ENCODE measurements at regions not wholly inside any gene's neighbourhood (a gene's known extent, or its start where the extent isn't known, plus 50 kb on each side); places are given as distances from the start of the nearest gene placed in this dataset.
A peak's percentile ranks its signal among the peaks of the same experiment; 100 is the strongest.

- DNase-seq (ENCODE audit: low read depth) = no peak
Observed at GRCh38 chr13:84296401-84296800, 414.1 kb upstream of the SLITRK1 start.

- no peak for DNase-seq (ENCODE audit: low read depth)
Observed at GRCh38 chr13:84294576-84294975, 412.3 kb upstream of the SLITRK1 start.

DNA sequence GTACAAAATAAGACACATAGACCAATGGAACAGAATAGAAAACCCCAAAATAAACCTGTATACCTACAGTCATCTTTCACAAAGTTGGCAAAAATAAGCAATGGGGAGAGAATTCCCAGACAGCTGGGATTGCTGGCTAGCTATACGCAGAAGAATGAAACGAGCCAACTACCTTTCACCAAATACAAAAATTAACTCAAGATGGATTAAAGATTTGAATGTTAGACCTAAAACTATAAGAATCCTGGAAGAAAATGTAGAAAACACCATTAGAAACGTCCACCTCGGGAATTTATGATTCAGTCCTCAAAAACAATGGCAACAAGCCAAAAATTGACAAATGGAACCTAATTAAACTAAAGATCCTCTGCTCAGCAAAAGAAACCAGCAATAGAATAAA is 408.1 kb upstream of the SLITRK1 start:
- no peak for DNase-seq (ENCODE audit: low read depth)

DNA sequence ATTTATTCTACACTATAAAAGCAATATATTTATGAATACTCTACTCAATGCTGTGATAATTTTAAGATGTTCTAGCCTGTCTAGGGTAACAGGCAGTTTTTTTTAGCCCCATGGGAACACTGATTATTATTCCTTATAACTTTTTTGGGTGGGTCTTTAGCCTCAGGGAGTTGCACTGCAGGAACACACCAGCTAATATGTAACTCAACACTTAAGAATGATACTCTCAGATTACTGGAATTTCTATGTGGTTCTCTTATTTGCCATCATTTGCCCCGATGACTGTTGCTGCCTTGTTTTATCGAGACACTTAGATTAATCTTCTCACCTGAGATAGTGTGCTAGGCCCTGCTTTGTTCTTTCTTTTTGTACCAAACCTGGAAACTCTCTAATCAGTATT is 396.9 kb upstream of the SLITRK1 start:
- DNase-seq (ENCODE audit: low read depth) = no peak

DNA sequence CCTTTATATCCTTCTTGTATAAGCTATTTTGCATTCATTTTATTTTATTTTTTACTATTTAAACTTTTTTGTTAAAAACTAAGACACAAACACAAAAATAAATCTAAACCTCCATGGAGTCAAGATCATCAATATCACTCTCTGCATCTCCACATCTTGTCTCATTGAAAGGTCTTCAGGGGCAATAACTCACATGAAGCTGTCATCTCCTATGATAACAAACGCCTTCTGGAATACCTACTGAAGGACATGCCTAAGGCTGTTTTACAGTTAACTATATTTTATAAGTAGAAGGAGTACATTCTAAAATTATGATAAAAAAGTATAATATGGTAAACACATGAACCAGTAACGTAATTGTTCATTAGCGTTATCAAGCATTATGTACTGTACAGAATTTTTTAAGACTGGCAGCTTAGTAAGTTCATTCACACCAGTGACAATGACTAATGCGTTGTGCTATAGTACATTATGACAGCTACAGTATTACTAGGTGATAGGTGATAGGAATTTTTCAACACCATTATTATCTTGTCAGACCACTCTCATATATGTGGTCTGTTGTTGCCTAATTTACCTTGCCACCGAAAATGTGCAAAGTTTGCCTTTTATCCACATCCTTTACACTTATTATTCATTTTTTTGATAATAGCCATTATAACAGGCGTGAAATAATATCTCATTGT is 390.7 kb upstream of the SLITRK1 start:
- no peak for DNase-seq (ENCODE audit: low read depth)

DNA sequence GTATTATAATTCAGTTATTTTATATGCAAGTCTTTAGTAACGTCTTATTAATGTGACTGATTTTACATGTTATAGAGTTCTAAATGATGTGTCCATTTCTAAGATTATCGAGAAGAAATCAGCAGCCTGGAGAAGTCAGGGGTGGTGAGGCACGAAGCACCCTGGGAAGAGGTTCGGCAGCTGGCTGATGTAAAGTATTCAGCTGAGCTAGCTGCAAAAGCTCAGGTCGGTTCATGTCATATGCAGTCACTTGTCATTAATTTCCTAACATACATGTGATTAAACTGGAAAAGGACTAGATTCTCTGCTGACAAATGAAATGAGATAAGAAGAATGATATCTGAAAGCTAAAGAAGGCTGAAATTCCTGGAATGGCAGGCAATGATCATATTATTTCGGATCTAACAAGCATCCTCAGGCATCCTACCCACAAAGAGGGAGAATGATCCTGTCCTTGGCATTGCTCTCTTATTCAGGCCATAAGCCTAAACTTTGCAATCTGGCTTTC is 383.0 kb upstream of the SLITRK1 start:
- DNase-seq (ENCODE audit: low read depth) = no peak

DNA sequence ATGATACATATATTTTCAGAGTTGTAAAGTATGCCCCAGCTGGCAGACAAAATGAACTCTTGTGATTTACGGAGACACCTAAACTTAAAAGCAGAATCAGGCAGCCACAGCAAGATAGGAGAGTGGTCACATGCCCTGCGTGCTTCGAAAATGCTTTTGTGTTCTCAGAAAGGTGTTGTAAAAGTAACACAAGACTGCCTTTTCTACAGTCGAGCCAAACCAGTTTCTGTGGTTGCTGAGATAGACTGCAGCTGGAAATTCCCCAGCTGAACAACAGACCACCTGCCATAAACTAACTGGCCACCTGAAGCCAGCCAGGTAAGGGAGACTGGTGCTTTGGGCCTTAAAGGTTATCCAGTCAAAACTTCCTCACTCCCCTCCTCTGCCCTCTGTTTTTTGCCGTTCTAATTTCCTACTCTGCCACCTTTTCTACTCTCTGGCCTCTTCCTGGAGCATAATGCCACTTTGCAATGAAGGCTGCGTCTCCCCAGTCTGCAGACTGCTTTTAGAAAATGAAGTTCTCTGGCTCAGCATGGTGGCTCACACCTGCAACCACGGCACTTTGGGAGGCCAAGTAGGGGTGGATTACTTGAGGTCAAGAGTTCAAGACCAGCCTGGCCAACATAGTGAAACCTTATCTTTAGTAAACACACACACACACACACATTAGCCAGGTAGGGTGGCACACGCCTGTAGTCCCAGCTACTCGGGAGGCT is 381.2 kb upstream of the SLITRK1 start:
- DNase-seq (ENCODE audit: low read depth) = no peak

DNA sequence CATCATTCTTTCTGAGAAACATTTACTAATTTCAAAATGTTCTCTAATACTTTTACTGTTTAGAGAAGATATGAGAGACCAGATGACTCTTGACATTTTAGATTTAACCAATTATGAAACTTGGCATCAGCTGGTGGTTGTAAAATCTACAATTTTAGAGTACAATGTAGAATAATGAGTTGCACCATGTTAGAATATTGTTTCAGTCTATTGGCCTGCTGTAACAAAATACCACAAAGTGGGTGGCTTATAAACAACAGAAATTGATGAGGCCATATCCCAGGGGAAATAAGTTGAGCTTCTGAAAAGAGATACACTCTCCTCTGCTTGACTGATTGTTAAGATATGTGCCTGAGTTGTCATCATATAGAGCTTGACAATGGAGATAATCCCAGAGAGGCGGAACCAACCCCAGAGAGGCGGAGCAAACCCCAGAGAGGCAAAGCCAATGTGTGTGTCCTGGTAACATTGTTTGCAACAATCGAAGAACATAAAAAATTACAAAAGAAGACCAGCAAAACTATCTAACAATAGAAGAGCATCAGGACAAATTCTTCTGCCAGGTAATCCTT is 373.0 kb upstream of the SLITRK1 start:
- no peak for DNase-seq (ENCODE audit: low read depth)

- DNase-seq (ENCODE audit: low read depth) = no peak
Observed at GRCh38 chr13:84249463-84249862, 367.2 kb upstream of the SLITRK1 start.

DNA sequence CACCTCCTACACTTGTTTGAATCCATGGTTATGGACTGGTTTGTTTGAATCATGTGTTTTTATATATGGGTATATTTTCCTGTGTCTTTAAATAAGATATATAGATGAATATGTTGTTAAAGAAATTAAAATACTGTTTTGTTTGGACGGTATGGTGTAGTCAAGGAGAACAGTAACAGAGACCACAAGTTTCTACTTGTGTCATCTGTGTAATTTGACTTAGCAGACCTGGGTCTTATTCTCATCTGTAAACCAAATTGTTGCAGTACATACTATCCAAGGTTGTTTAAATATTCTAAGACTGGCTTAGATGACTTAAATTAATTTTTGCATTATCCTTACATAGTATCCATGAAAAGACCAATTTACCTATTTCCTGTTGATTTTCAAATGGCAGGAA is 361.1 kb upstream of the SLITRK1 start:
- no peak for DNase-seq (ENCODE audit: low read depth)

GRCh38 chr13:84239032-84239431 is 356.8 kb upstream of the SLITRK1 start:
- no peak for DNase-seq (ENCODE audit: low read depth)

GRCh38 chr13:84238381-84238780 is 356.1 kb upstream of the SLITRK1 start:
- DNase-seq (ENCODE audit: low read depth) = no peak

DNA sequence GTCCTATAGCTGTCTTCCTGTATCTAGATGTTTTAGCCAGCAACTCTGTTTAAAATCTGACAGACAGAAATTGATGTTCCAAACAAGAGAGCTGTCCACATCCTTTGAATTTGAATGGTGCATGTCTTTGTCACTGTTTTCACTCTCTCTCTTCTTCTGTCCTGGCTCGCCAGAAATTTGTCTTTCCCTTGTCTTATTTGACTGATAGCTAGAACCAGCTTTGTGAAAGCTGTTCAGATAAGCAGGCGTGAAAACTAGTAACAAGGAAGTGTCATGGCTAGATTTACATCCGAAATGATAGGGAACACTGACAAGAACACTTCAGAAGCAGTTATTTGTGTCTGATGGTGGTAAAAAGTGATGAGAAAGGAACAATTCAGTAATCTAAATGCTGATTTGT is 354.9 kb upstream of the SLITRK1 start:
- no peak for DNase-seq (ENCODE audit: low read depth)

DNA sequence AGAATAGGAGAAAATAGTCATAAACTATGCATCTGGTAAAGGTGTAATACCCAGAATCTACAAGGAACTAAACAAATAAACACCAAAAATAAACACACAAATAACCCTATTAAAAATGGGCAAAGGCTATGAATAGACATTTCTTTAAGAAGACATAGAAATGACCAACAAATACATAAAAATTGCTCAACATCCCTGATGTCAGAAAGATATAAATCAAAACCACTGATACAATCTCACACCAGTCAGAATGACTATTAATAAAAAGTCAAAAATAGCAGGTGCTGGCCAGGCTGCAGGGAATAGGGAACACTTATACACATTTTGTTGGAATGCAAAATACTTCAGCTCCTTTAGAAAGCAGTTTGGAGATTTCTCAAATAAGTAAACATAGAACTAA is 352.1 kb upstream of the SLITRK1 start:
- no peak for DNase-seq (ENCODE audit: low read depth)

- DNase-seq (ENCODE audit: low read depth) = no peak
Observed at GRCh38 chr13:84230568-84230967, 348.3 kb upstream of the SLITRK1 start.

DNA sequence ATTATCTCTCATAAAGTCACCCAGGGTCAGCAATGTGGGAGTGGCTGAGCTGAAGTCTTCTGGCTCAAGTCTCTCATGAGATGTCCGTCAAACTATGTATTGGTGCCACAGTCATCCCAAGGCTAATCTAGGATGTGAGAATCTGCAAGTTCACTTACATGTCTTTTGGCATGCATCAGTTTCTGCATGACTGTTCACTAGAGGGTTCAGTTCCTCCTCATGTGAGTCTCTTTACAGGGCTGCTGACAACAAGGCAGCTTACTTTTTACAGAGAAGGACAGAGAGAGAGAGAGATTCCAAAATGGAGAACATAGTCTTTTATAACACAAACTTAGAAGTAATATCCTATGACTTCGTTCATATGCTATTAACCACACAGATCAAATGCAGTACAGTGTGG is 328.8 kb upstream of the SLITRK1 start:
- DNase-seq (ENCODE audit: low read depth) = no peak

- no peak for DNase-seq (ENCODE audit: low read depth)
Observed at GRCh38 chr13:84208246-84208910, 326.1 kb upstream of the SLITRK1 start.

DNA sequence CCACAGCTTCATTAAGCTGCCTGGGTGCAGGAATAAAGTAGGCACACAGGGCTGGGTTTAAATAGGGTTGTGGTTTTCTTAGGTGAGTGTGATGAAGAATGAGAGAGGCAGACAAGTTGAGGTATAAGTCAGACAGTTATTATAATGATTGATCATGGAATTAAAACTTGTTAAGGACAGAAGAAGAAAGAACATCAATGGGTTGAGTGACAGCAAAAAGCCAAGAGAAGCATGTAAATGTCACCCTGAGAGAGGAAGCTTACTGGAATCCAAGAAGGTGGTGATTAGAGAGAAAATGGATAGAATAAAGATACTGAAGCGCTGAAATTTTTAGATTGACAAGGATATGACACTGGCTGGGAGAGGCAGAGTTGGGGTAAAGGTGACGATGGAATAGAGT is 325.2 kb upstream of the SLITRK1 start:
- DNase-seq (ENCODE audit: low read depth) = no peak

GRCh38 chr13:84200971-84201370 is 318.7 kb upstream of the SLITRK1 start:
- DNase-seq (ENCODE audit: low read depth) = no peak

DNA sequence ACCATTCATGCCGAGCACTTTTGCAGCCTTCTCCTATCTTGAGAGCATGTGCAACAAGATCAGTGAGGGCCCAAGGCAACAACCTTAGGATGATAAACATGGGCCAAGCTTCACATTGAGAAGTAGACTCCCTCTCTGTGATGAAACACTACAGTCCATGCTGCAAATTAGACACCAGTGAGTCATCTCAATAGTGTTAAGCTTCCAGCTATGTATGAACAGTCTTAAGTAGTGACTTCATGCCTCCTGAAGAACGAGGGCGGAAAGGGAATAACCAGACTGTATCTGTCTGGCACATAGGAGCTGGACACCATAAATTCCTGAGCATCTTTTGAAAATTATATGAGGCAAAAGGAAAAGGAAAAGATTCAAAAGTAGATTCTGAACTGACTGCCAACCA is 309.9 kb upstream of the SLITRK1 start:
- DNase-seq (ENCODE audit: low read depth) = peak; percentile 80

GRCh38 chr13:84191139-84191538 is 308.9 kb upstream of the SLITRK1 start:
- DNase-seq (ENCODE audit: low read depth) = no peak

GRCh38 chr13:84187626-84188025 is 305.4 kb upstream of the SLITRK1 start:
- no peak for DNase-seq (ENCODE audit: low read depth)

Data from fibroblast of the conjunctiva (primary cell).